ENCODE measurements at regions not wholly inside any gene's neighbourhood (a gene's known extent, or its start where the extent isn't known, plus 50 kb on each side); places are given as distances from the start of the nearest gene placed in this dataset.

DNA sequence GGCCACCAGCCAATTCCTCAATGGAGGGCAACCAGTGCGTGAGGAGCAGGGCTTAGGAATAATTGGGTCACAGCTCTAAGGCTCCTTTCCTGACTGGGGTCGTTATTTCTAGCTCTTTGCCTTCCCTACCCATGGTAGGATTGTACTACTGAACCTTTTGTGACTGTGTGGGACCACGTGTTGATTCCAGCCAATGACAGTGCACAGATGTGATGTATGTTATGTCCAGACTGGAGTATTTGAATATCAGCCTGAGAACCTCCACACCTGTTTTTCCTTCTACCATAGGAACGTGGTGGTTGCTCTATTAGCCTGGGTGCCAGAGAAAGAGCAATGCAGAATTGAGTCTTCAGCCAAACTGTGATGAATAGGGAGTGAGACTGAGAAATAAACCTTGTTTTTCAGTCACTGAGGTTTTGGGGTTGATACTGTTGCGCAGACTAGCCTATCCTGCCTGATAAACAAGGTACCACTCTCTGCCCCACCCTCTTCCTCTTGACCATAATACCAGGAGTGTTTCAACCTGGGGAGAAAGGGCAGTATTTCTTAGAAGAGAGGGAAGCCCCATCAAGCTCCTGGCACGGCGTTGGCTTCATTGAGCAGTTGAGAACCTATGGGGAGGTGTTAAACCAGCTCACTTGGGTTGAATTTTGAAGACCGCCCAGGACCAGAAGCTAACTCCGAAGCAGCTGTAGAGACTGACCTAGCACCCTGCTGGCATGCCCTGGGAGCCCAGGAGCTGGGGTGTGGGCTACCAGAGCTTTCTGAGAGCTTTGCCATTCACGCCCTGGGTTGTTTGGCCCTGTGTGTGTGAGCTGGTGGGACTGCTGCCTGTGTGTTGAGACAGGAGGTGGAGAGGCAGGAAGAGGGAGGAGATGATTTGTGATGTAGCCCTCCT is 105.5 kb upstream of the BACH2 start:
- FAIRE-seq, result no peak

DNA sequence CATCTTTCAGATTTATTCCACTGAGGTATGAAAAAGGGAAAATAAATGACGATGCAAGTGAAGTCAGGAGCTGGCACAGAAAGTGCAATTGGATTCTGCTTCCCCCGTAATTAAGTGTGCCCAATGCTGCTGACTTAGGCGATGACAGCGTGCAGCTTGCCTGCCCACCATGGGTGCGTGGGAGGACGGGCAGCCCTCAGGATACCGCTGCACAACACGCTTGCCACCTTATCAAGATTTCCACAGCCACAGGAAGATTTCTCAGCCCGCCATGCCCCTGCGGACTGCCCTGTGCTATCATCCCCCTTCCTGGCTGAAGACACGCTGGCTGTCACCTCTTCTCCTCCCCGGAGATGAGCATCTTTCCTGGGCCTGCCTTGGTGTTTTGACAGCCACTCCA is 103.3 kb upstream of the BACH2 start:
- no peak for FAIRE-seq

DNA sequence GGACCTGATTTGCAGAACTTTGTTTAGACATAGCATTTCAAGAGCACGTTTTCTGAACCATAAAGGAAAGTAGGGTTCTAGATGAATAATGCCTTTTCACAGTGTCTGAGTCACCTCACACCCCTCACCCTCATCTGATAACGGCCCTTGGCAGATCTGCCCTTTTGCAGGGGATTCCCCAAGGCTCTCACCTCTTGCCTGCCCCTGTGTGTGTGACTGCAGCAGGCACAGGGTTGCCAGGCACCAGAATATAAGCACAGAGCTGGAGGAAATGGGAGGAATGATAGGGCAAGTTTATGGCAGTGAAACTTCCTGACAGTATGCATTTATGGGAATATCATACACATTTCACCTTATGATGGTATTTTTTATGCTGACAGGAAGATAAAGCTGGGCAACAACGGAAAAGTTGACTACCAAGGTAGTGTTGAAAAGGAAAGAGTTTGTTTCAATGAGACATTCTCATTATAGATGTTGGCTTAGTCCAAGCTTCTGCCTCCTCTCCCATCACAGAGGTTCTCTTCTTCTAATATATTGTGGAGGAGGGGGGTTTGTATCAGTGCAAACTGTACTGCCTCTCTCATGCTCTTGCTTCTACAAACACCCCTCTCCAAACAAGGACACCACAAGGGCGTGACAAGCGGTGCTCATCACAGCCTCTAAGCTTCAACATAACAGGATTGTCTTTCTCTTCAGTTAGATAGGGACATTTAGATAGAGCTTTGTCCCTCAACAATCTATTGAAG is 101.5 kb upstream of the BACH2 start:
- peak; percentile 87 for FAIRE-seq

DNA sequence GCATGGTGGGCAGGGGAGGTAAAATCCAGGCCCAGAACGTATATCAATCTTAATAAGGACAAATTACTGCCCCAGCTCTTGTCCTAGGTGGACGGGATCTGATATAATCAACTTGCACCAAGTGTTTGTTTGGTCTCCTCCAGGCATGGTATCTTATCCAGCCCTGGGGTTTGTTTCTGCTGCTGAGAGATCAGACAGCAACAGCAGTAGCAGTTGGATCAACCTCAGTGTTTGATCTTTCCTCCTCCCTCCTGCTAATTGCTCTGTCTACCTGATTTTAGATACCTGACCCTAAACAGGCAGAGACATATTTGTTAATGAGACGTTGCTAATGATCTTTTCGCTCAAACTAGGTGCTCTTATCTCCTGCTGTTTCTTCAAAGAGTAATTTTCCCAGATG is 100.4 kb upstream of the BACH2 start:
- peak; percentile 72 for FAIRE-seq

DNA sequence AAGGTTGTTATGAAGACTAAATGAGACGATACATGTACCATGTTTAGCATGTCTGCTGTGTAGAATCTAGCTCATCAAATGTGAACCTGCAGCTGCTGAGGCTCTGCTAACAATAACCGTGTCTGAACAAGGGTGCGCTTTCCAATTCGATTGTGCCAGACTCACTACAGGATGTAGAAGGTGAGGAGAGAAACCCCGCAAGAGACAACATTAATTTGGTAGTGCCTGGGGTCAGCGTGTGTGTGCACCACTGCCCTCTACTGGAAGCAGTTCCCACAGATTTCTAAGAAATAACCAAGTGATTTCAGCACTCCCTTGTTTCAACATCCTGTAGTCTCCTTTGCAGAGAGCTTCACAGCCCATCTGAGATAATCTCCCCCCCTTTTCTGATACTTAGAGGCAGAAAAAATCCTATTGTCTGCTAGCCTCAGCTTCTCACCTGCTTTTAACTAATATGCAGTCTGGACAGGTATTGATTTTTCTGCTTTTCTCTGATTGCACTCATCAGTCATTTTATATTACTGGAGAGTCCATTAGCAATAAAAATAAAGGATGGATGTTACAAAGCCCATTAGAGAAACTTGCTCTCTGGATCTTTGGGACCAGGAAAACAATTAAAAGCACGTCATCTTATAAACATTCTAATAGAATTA is 96.7 kb upstream of the BACH2 start:
- peak; percentile 90 for FAIRE-seq

DNA sequence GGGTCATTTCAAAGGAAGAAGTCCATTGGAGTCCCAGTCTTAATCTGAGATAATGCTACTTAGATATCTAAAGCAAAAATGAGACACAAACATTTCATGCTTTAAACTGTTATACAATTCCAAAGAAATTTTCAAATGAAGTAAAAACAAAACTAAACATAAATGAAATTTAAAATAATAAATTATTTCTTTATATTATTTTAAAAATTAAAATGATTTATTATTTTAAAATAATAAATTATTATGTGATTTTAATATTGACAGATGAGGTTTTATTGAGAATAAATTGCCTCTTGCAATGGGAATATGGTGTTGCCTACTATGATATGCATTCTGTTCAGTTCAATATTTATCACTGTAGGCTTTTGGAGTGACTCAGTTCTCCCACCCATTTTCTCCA is 93.7 kb upstream of the BACH2 start:
- no peak for FAIRE-seq

DNA sequence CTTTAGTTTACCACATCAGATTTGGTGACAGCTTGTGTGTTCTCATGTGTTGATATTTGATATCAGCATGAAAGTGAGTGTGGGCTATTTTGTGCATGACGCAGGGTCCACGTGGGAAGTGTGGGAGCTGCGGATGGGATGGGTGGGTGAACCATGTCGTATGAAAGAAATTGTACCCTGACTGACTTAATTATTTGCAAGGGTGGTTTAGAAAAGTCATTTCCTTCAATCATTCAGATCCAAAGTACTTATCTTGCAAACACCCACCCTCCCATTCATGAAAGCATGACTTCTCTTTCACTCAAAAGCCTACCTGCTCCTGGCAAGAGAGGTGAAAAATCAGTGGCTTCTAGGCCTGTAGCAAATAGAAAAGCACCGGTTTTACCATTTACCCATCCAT is 91.8 kb upstream of the BACH2 start:
- no peak for FAIRE-seq

DNA sequence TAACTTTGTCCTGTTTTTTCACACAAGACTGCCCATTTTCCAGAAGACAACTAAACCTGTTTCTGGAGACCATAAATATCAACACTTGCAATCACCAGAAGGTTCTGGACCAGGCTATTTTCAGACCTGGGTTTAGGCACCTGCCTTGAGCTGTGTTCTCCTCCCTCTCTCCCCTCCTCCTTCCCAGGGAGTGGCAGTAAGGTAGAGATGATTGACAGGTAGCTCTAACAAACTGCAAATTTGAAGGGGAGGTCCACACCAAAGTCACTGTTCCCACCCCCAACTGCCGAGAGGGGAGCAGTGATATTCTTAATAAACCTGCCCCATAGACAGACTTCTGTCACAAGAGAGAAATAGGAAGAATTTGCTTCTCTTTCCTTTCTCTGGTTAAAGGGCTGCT is 91.2 kb upstream of the BACH2 start:
- FAIRE-seq, result no peak

DNA sequence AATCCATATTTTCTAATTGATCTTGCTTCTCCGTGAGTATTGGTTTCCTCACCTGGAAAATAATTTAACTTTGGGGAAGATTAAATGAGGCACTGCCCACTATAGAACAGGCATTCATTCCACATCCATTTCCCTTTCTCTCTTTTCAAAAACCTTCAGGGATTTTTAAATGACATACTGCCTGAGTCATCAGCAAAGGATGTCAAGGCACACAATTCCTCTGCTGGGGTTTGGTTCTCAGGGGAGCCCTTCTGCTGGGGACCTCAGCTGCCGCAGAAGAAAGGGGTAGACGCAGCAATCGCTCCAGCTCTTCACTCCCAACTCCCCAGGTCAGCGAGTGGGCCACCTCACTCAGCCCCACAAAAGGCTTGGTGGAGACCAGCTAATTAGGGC is 90.7 kb upstream of the BACH2 start:
- FAIRE-seq, result no peak

DNA sequence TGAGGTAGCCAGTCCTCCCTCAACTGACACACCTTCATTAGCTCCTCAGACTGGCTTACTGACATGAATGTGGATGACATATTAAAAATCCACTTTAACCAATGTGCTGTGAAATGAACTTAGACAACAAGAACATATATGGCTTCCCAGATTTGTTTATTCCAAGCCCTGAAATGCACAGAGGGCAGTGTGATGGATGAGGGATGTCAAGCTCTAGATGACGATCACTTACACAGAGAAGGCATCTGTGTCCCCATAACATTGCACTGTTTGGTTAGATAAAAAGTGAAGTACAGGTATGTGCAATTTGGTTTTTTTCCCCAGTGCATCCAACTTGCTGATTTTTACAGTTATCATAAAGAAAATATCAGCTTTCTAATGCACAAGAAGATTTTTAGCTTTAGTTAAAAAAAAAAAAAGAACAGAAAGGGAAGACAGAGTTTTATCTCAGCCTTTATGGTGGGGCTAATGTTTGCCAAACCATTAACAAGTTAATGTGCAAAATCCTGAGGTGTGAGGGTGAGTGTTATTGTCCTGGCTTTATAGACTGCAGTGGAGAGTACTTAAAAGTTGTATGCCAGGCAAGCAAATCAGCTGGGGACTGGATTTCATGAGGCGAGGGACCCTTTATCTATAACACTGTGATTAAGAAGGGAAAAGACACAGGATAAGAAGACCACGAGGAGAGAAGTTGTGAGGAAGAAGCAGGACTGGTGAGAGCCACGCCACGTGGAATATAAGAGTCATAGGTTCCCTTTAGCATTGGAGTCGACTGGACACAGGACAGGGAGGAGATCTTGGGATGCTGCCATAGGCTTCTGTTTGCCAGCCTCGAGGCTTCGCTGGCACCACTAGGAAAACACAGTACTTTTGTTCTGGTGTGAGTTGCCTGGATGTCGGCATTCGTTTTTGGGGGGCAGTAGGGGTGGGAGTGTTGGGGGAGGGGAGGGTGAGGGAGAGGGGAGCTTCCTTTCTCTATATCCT is 90.0 kb upstream of the BACH2 start:
- no peak for FAIRE-seq

DNA sequence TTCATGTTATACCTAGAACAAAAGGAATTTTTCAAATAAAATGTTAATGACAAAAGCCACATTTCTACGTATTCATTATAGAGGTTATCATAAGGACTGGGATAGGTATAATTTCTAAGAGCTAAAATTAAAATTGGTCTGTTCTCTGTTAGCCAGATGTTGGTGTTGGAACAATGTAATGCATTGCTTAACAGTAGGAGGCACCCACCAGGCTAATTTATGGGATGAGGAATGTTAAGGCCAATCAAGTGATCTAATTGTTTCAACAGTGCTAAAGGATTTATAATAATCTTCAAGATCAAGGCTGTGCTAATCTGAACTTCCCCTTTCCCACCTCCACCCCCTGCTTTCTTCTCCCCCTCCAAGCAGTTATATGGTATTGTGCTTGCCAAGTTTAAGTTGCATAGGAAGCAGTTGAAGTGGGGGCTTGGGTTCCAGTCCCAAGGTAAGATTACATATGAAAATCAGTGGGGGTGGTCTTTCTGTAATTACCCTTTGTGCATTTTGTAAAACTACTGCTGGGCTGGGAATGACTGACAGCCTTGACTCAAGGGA is 89.2 kb upstream of the BACH2 start:
- no peak for FAIRE-seq

DNA sequence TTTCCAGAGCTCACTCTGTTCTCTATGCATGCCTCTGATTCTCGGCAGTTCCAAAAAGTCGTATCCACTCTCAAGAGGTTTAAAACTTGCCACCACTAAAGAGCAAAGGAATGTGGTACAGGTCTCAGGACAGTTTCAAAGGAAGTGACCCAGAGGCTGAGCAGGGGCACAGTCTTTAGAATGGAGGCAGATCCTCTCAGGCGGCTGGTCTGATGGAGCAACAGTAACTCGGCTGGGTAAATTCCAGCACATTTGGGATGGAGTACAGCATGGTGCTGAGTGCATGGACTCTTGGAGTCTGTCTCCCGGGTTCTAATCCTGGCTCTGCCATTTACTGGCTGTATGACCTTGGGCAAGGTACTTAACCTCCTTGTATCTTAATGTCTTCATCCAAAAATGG is 88.1 kb upstream of the BACH2 start:
- FAIRE-seq, result no peak

DNA sequence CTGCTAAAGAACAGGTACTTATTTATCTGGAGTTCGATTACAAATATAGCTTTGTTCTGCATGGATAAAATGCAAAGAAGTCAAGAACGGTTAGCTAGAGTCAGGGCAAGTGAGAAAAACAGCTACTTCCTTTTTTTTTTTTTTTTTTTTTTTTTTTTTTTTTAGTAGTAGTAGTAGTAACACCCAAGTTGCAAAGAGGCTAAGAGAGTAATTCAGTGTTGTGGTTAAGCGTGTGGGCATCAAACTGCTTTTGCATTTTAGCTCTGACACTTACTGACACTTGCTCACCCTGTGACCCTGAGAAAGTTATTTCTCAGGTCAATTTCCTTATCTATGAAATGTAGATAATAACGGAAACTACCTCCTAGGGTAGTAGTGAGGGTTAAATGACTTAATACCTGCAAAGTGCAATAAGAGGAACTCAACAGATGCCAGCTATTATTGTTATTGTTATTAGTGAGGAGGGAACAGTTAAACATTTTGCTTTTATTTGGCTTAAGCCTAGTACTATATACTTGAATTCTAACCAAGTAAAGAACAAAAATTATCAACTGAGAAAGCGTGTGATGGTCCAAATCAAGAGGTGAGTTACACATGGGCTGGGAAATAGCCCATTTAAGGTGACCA is 86.7 kb upstream of the BACH2 start:
- no peak for FAIRE-seq

DNA sequence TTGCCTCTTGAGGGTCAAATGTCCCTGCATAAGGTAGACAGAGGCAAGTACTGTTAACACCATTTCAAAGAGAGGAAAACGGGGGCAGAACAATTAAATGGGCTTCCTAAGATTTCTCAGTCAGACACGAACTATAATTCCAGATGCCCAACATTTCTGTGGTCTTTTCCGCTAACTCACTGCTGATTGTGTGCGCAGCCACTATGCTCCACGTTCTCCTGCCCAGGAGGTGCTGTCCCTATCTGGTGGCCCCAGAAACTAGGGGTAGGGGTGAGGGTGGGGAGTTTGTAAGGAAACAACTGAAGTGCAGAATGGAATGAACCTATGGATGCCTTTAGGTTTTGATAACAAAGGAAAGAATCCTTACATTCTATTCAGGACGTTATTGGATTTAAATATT is 86.1 kb upstream of the BACH2 start:
- no peak for FAIRE-seq

DNA sequence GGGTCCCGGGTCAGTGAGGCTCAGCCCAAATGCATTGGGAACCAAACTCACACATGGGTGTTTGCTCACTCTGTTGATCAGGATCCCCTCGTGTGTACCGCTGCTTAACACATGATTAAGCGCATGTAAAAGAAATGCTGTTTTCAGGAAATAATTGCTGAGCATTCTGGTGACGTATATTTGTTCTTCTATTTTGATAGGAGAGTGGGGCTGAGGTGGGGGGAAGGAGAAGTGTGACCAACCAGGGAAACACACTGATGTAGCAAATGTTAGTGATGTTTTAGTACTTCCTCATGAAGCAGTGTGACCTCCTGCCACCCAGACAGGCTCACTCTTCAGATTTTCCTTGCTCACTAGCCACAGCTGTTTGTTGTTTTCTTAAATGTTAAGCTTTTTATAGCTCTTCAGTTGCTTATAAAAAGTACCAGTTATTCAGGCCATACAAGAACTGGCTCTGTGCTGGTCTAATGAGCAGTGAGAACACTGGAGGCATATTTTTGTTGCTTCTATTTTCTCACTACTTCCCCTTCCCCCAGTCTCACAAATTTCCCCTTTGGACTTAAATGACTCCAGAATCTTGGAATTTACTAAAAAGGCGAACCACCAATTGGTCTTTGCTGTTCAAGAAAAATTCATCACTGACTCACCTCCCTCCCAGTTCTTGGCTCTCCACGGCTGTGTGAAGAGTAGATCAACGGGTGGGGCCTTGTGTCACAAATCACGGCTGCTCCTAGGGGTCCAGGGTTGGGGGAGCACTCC is 79.2 kb upstream of the BACH2 start:
- FAIRE-seq, result no peak

DNA sequence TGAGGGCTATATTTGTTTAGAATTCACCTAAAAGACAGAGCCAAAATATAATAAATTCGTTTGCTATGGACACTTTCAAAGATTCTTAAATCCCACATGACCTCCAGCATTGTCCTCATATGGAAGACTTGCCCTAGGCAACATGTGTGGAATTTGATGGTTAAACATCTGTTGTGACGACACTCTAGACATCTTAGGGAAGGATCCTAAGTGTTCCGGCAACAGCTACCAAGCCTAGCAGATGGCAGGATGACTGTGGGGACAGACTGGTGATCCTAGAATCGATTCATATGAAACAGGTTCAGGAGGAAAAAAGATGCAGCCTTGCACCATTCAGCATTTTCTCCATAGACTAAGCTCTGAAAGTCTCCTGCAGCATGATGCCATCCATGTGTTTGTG is 77.6 kb upstream of the BACH2 start:
- FAIRE-seq, result no peak

DNA sequence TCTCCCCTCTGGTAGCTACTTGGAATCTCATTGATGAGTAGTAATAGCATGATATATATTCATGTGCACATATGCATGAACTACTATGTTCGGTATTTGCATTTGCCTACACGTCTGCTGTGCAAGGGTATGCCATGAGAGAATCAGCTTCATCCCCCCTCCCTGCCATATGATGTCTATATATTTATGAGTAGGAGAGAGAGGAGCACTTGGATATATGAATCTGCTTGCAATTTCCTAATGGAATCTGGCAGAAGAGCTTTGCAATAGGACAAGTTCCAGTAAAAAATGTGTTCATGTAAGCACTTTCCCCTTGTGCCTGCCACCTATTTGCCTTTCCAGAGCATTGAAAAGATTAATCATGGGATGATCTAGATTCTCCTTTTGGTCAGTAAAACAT is 76.2 kb upstream of the BACH2 start:
- no peak for FAIRE-seq

DNA sequence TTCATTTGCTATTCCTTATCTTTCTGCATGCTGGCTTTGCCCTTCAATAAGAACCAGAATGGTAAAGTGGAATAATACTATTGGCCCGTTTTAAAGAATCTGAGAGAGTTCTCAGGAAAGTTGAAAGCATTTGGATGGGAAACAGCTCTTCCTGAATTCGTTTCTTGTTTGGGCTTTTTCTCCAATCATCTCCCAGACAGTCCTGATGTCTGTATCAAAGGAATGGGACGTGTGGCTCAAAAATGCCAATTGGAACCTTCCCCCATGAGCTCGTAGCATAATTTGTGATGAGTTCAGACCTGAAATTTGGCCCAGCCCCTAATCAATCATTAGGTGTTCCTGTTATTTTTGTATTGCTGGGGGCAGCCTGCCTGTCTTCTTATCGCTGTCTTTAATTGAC is 75.8 kb upstream of the BACH2 start:
- FAIRE-seq, result no peak

DNA sequence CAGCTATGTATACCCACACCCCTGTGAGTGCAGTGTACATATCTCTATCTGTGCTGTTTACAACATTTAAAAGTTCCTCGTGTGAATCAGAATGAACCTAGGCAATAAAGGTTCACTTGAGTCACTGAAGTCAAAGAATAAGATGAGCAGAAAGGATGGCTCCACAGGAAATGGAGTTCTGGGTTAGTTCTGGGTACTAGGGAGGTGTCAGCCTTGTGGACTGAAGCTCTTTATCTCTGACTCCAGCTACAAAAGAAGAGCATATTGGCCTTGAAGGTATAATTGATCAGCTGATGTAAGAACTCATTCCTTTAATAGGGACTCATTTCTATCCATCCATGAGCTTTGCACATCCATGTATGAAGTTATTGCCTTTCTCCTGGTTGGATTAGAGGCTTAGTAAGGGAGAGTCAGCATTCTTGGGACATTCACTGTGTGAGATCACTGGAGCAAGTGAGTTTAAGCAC is 73.9 kb upstream of the BACH2 start:
- no peak for FAIRE-seq

DNA sequence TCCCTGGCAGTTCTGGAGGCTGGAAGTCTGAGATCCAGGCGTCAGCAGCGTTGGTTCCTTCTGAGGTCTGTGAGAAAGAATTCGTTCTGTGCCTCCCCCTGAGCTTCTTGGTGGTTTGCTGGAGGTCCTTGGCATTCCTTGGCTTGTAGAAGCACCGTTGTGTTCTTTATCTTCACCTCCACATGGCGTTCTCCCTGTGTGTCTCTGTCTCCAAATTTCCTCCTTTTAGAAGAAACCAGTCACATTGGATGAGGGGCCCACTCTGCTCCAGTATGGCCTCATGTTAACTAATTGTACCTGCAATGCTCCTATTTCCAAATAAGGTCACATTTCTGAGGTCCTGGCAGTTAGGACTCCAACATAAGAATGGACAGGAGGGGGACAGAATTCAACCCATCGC is 73.0 kb upstream of the BACH2 start:
- no peak for FAIRE-seq

DNA sequence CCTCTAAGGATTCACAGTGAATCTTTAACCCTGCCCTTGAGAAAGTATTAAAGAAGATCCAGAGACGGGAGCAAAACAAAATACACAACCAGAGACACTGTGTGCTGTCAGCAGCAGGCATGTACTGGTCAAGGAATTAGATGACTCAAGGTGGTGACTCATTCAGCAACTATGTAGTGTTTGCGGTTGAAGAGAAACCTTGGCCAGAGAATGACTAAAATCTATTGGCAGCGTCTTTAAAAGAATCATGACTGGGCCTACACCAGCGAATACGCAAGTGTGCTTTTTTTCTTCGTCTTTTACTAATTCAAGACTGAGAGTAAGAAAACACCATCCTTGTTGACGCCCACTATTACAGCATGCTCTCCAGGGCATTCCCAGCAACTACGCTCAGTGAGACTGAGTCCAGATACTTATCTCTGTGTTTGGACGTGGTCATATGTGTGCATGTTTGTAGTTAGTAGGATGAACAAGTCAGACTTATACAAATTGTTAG is 72.4 kb upstream of the BACH2 start:
- peak; percentile 83 for FAIRE-seq

Data from islet of Langerhans (tissue), 1 donor.